HG03558 (cell line): ENCODE measurements at regions not wholly inside any gene's neighbourhood (a gene's known extent, or its start where the extent isn't known, plus 50 kb on each side); places are given as distances from the start of the nearest gene placed in this dataset.

Experiments
- ATAC-seq: cut with Tn5 transposase; IDR thresholded peaks from one replicate; pipeline ENCODE4 v1.9.1; 2021; ENCODE audit warnings: moderate number of reproducible peaks; ENCODE audit not compliant: unreplicated experiment; ENCODE audit errors: extremely low read depth

DNA sequence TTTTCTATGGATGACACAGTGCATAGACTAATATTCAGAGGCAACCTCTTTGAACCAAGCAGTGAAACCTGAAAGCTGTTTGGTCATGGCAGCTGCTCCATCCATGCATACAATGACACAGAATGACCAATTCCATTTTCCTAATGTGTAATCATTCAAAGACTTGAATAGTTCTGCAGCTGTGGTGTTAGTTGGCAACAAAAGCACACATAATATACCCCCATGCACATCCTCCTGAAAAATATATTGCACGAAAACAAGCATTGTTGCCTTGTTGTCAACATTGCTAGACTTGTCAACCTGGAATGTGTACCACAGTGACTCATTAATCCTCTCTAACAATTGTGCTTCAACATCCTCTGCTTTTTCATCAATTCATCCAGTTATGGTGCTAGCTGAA is 71.0 kb upstream of the SEMA6A start:
- ATAC-seq, result peak; percentile 87

DNA sequence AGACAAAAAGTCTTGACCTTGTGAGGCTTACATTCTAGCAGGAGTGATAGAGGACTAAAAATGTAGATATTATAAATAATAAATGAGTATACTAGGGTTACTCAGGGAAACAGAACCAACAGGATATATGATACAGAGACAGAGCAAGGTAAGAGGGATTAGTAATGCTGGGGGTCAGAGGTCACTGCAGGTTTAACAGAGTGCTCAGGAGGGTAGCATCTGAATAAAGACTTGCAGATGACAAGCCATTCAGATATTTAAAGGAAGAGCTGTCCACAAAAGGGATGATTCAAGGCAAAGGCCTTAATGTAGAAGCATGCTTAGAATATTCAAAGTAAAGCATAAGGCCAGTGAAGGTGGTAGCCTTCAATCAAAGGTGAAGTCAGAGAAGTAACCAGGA is 65.6 kb upstream of the SEMA6A start:
- no peak for ATAC-seq

DNA sequence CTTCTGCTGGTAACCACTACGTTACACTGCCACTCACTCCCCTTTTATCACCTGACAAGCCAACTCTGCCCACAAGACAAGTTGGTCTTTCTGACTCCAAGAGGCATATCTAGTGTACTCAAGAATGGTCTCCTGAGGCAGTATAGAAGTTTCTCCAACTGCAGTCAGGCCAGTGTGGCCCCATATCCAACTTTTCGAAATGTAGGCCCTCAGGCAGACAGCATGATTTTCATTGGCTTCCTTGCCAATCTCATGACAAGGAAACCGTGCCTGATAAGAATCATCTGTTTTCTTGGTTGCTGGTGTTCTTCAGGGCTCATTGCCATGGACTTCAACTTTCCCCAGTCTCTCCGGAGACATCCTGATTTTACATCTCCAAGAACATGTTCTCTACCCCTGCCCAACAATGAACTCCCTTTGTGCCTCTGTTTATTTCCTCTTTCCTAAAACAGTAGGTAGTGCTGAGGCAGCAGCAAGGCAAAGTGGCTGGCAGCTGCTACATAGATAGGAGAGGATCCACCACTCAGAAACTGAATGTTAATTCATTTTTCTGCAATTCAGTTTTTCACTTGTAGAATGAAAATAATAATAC is 62.6 kb upstream of the SEMA6A start:
- ATAC-seq, result no peak

DNA sequence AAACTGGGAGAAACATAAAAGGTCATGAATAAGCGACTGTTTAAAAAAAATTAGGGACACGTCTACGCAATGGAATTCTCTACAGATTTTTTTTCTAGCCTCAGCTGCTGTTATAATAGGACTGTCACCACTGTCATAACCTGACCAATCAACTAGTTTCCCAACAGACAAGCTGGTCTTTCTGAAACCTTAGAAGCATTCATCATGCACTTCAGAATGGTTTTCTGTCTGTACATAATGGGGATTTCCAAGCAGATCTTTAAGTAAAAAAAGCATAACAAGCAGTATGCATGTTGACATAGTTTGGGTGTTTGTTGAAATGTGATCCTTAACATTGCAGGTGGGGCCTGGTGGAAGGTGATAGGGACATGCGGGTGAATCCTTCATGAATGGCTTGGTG is 58.3 kb upstream of the SEMA6A start:
- ATAC-seq, result no peak

DNA sequence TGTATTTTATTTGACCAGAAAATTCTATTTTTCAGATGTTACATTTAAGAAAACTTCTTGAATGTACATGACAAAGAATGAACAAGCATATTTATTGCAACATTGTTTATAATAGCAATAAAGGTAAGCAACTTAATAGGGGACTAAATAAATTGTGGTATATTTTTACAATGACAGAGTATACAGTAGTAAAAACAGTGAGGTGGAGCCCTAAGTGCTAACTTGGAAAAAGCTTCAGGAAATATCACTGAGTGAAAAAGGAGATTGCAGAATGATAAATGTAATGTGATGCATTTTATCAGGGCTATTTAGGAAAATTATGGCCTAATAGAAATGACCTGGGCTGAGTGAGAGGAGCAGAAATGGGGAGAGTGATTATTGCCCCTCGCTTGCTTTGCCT is 56.5 kb upstream of the SEMA6A start:
- ATAC-seq, result no peak

DNA sequence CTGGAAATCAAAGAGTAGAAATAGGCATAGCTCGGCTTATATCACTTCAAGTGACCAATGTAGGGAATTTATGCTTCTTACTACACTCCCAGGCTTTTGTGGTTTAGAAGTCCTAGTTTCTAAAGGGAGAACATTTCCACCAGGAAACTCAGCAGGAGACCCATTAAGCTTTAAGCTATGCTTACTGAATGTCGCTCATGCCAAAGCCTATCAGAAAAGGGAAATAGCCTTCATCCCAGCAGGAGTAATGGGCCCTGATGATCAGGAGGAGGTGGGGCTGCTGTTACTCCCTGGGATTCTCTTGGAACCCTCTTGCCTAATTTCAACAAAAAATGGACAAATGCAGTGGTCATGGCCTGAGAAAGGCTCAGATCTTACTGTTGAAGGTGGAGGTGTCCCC is 54.5 kb upstream of the SEMA6A start:
- no peak for ATAC-seq

DNA sequence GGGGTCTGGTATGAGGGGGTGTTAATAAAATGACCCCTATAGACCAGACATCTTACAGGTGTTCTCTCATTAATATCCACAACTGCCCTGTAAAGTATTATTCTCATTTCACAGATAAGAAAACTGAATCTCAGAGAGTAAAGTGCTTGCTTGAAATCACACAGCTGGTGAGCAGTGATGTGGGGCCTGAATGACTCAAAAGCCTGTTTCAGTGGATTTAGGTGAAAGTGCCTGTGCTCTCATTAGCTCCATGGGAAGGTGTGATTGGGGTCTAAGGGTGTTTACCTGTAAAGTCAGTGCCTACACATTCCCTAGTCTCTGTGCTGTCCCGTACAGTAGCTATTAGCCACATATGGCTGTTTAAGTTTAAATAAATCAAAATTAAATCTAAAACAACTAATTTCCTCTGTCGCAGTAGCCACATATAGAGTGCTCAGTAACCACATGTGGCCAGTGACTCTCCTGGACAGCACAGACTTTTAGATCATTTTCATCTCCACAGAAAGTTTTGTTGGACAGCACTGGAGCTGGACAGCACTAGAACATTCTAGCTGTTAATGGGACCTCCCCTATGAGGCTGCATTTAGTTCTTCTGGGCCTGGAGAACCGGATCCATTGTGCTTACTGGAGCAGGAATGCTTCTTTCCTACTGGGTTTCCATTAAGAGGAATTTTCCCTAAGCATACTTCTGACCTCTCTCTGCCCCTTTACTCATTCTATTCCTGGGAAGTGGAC is 52.5 kb upstream of the SEMA6A start:
- ATAC-seq, result peak; percentile 92

DNA sequence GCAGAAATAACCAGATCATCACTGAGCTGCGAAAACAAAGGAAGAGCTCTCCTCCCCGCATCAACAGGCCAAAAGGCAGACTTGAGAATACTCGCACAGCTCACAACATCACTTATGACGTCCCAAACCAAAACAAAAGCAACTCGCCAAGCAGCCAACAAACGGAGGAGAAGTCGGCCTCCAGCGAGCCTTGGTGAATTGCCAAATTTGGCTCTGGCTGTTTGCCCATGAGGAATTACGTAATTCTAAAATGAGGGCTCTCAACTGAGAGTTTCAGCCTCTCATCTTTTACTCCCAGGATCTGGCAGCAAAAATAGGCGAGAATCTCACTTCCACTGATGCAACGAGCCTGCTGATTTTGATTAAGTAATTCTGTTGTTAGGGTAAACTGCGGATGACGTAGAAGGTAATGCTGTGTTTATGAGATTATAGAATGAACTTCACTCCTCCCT is 51.7 kb upstream of the SEMA6A start:
- ATAC-seq, result no peak
